Hepatocyte (in vitro differentiated cells): ENCODE measurements at regions not wholly inside any gene's neighbourhood (a gene's known extent, or its start where the extent isn't known, plus 50 kb on each side); places are given as distances from the start of the nearest gene placed in this dataset.

Source experiments
- EZH2phosphoT487 ChIP-seq: fragments of 200-600 bp; sonication (generic); IDR thresholded peaks from one replicate; pipeline ENCODE4 v1.6.1; 2018; ENCODE audit warnings: antibody characterized with exemption, mild to moderate bottlenecking, low read depth, moderate library complexity; ENCODE audit not compliant: unreplicated experiment, severe bottlenecking
- TF ChIP-seq, protein P1 (sequence below): fragments of 200-600 bp; sonication (generic); IDR thresholded peaks from 2 replicates; pipeline ENCODE4 v1.5.1; 2016; ENCODE audit warnings: antibody characterized with exemption, mild to moderate bottlenecking; ENCODE audit not compliant: poor library complexity

DNA sequence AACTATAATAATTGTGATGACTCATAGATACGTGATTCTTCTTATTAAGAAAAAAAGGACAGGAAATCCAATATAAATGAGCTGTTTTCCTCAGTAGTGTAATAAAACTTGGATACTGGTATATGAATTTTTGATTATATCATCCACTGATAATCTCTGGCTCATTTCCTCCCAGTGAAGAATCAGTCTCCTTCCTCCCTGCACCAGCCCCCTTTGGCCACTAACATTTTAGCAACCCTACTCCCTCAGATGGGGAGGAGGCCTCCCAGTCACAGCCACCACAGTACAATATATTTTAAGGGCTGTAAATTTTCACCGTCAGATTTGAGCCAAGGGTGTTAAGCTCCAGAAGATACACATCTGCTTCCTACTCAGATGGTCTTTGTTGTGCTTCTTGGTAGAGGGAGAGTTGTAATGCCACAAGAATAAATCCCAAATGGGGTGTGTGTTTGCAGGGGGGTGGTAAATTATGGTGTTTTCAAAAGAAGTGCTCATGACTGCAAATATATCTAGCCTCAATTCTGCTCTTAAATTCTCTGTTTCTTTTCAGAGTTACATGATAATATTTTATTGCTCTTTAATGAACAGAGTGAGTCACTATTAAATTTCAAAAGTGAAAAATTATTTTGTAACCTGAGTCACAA lies 153.5 kb downstream of the HLX start:
- TF ChIP-seq, protein P1, sequence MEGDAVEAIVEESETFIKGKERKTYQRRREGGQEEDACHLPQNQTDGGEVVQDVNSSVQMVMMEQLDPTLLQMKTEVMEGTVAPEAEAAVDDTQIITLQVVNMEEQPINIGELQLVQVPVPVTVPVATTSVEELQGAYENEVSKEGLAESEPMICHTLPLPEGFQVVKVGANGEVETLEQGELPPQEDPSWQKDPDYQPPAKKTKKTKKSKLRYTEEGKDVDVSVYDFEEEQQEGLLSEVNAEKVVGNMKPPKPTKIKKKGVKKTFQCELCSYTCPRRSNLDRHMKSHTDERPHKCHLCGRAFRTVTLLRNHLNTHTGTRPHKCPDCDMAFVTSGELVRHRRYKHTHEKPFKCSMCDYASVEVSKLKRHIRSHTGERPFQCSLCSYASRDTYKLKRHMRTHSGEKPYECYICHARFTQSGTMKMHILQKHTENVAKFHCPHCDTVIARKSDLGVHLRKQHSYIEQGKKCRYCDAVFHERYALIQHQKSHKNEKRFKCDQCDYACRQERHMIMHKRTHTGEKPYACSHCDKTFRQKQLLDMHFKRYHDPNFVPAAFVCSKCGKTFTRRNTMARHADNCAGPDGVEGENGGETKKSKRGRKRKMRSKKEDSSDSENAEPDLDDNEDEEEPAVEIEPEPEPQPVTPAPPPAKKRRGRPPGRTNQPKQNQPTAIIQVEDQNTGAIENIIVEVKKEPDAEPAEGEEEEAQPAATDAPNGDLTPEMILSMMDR = no peak
- no peak for TF ChIP-seq EZH2phosphoT487
